Right lobe of liver (tissue), 4 donors: ENCODE measurements at regions not wholly inside any gene's neighbourhood (a gene's known extent, or its start where the extent isn't known, plus 50 kb on each side); places are given as distances from the start of the nearest gene placed in this dataset.

Experiments
- CTCF ChIP-seq, 4 donors: fragments of 200-600 bp in 3 of 4; fragments of 450-650 bp in 1 of 4; IDR thresholded peaks; one replicate each; pipeline versions ENCODE4 v1.5.1 to v1.8.0; 2016 to 2022; ENCODE audit warnings: antibody characterized with exemption in 4 of 4, mild to moderate bottlenecking in 2 of 4
- POLR2A ChIP-seq: fragments of 450-650 bp; IDR thresholded peaks from one replicate; pipeline ENCODE4 v1.6.1; 2017; ENCODE audit warnings: antibody characterized with exemption, mild to moderate bottlenecking
- donor health status: DM: no; HTN: no; CAD: no.
- donor health status: DM: no; HTN: no; CAD: no.
- donor health status: DM: no; HTN: yes; CAD: no.

GRCh38 chr2:66306483-66306882, 128.4 kb upstream of the MEIS1 start:
- TF ChIP-seq CTCF (IDR thresholded peaks at IDR 0.05) = no peak
- TF ChIP-seq POLR2A = no peak
